GM18517 (cell line): ENCODE measurements at regions not wholly inside any gene's neighbourhood (a gene's known extent, or its start where the extent isn't known, plus 50 kb on each side); places are given as distances from the start of the nearest gene placed in this dataset.
"Not testable (repeated sequence)": the region's sequence is repeated elsewhere in the genome, so short reads cannot be mapped to it uniquely, and the experiment has no call there.

ENCODE experiments used
- ATAC-seq: cut with Tn5 transposase; IDR thresholded peaks from one replicate; pipeline ENCODE4 v1.9.1; 2021; ENCODE audit warnings: mild to moderate bottlenecking, moderate library complexity; ENCODE audit not compliant: unreplicated experiment

DNA sequence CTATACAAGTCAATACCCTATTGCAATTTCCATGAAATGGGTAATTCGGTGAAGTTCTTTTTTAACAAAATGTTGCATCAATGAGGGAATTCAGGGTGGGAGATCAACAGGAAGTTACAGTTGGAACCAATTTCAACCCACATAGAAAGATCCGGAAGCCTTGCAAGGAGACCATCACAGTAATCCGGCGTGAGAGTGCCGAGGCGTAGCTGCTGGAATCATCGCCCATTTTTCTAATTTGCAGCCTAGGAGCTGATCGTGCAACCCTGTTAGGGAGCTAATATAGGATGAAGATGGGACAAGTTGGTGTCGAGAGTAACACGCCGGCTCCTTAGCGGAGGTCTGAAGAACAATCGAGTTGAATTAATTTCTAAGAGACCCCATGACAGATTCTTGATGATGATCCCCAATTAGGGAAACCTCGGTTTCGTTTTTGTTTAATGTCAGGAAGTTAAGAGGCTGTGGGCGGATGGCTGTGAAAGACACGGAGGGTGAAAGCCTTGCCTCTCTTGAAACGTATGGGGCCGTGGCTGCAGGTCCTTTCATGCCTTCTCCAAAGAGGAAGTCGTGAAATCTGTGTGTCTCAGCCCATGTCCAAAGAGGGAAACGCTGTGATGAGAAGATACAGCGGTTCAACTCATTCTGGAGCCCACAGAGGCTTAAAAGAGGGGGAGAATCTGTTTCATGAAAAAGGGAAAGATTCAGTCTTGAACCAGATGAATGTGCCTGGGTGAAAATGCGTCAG lies 51.2 kb upstream of the CARD11 start:
- ATAC-seq = no peak

DNA sequence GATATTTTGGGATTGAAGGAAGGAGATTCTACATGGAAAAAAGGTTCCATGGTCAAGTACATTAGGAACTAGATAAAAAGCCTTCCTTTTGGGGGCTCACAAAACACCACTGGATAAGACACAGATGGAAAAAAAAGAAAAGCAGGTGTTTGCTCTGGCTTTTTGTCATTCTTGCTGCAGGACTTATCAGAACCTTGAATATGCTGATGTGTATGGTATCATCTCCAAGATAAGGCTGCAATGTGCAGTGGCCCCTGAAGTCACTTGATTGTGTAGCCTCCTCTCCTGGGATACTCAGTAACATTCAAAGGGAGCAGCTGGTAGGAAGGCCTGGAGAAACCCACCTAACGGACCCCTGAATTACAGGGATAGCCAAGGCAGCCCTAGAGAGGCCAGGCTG lies 54.1 kb upstream of the CARD11 start:
- no peak for ATAC-seq

DNA sequence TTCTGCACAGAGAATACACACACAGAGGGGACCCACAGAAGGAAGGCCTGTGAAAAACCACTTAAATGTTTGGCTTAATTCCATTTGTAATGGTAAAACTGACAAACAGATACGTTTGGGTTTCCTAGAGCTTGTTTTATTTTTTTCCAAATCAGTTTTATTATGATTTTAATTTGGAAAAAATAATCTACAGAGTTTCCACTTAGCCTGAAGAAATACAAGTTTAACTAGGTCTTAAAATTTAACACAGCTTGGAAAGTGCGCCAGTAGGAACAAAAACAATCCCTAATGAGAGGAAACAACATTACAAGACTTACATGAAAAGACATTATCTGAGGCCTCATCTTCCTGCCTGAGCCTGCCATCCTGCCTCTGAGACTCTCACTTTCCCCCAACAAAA lies 58.5 kb upstream of the CARD11 start:
- no peak for ATAC-seq

DNA sequence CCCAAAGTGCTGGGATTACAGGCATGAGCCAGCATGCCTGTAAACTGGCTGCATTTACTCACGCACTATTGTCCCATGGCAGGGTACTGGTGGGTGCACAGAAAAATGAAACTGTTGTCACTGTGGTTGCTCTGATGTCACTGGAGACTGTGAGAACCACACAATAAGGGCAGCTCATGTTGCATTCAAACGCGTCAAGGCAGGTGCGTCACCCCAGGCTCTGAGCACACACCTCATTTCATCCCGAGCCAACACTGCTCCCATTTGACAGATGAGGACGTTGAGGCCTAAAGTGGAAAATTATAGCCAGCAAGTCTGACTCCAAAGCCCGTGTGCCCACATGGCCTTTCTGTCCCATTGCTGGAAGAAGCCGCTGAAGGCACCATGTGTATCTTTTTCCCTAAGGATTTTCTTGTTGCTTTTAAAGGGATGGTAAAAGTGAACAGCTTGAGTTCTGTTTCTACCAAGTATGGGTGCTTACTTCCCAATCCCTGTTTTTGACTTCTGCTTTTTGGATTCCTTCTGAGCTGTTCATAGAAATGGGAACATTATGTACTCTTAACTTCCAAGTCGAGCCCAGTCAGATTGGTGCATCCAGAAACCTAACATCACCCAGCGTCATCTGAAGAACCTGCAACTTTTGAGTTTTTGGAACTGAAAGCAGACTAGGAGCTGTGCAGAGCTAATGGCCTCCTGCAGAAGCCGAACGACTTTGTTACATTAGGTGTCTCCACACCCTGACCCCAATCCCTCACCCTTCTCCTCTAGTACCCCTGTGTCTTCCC lies 60.1 kb upstream of the CARD11 start:
- no peak for ATAC-seq

DNA sequence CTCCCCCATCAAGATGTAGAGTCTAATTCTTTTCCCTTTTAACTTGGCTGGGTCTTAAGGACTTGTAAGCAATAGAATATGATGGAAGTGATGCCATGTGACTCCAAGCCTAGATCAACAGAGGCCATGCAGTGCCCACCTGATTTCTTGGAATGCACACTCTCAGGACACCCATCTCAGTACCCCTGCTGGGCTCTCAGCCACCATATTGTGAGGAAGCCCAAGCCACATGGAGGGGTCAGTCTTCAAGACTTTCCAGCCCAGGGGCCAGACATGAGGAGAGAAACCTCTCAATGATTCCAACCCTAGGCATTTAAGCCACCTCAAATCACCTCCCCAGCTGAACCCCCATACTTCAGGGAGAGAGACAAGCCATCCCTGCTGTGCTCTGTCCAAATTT lies 62.2 kb upstream of the CARD11 start:
- ATAC-seq = no peak

DNA sequence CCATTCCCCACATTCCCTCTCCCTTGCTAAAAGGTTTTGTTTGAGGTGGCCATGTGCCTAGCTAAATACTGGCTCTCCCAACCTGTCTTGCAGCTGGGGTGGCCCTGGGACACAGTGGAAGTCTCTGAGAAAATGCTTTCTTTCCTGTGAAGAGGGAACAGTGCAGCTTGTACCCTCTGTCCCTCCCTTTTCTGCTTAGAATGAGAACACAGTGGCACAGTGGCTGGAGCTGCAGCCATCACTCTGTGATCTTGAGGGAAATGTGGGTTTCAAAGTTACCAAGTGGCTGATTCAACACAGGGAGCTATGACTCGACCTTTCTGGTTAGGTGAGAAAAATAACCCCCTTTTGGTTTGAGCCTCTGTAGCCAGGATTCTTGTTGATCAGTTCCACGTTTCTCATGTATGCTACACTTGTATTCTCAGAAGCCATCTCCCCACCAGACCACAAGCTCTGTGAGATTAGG lies 62.7 kb upstream of the CARD11 start:
- ATAC-seq = no peak

DNA sequence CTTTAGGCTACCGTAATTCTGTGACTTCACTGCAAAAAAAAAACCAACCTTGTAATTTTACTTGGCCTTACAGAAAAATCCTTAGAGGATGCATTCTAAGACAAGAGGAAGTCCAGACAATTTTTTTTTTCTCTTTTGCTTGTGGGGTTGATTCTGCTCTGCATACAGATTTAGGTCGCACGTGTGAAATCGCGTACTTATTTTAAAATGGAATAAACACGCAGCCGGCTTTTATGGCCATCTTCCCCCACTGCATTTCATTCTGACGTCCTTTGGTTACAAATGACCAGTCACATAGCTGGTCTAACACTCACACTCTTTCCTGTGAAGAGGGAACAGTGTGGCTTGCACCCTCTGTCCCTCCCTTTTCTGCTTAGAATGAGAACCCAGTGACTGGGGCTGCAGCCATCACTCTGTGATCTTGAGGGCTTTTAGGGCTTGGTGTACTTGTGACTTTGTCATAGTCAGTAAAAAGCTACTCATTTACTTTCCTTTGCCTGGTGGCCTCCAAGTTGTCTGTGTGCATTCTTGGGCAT lies 63.6 kb upstream of the CARD11 start:
- no peak for ATAC-seq

DNA sequence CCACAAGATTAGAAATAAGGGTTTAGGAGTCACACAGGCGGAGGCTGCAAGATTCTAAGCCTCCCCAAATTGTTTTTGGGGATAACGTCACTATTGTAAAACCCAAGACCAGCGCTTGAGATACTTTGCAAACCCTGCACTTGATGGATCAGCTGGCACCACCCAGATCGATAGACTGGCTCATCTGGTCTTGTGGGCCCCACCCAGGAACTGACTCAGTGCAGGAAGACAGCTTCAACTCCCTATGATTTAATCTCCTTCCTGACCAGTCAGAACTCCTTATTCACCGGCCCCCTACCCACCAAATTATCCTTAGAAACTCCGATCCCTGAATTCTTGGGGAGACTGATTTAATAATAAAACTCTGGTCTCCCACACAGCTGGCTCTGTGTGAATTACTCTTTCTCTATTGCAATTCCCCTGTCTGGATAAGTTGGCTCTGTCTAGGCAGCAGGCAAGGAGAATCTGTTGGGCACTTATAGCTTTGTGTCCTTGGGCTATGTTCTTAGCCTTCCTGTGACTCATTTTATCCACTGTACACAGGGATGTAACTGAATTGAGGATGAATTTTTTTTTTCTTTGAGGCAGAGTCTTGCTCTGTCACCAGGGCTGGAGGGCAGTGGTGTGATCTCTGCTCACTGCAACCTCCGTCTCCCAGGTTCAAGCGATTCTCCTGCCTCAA lies 64.4 kb upstream of the CARD11 start:
- ATAC-seq = no peak

DNA sequence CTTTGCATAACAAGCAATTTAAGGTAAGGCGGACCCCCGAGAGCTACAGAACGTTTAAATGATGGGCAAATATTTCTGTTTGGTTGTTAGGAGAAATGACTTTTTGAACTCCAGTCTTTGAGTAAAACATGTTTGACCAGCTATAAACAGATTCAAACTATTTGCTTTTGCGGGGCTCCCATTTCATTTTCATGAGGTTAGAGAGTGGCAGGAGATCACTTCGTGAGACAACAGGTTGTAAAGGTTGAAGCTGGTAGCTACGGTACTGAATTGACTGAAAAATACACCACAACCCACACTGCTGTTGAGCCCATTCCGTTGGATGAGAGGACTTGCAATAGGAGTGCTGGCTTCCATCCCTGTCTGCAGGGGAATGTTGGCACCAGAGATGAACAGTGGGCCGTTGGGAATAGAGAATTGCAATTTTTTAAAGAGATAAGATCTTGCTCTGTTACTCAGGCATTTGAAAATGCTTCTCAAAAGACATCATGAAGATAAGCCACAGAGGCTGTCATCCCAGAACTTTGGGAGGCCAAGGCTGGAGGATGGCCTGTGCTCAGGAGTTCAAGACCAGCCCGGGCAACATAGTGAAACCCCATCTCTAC lies 65.7 kb upstream of the CARD11 start:
- no peak for ATAC-seq

DNA sequence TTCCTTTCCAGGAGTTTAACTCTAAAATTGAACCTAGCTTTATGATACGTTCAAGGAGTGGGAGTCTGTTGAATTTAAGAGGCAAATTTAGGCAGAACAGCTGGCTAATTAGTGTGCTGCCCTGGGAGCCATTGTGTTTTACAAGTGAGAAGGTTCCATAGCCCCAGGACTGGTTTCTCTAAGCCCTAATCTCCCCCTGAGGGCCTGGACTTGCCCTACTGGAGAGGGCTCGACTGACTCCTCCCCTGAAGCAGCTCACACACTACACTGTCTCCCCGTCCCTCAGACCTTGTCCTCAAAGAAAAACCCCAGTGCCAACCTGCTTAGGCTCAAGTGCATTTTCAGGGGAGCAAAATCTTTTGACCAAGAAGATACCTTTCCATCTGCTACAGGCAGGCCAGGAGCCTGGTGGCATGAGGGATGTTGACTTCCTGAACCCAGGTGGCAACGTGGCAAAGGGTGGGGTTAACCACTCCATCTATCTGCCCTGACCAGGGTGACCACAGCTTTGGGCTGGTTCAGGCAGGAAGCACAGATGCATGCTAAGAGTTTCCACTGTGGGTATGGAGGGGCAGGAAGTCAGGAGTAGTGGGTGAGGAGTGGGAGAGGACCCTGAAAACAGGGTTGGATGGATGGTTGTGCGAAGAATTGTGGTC lies 68.9 kb upstream of the CARD11 start:
- no peak for ATAC-seq

DNA sequence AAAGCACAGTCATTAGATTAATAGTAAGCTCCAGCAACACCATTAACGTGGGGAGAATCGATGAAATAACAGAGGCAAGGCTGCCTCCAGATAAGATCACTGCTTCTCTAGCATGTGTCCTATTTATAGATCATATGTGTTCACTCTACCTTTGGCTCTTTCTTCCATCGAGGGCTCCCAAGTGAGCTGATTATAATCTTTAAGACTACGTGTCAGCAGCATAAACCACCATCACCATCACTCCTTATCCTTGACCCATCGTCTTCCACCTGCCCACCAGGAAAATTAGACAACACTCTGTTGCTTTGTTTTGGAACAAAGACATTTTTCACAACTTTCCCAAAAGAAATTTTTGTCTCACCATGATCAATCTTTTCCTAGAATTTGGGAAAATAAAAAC lies 71.2 kb upstream of the CARD11 start:
- no peak for ATAC-seq

DNA sequence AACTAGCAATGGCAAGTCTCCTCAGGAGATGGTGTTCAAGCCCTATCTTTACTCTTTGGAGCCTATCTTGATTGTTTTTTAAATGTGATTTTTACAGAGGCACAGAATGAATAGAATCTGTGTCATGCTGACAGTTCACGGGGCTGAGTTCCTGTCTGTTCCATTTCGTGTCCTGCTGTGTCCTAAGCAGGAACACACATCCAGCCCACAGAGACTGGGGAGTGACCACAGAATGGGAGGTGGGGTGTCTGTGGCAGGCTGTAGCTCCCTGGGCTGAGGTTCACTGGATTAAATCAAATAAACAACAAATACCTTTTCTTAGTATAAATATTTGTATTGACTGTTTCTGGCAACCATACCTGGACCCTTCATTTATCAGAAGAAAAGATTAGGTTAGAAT lies 73.4 kb upstream of the CARD11 start:
- ATAC-seq = no peak

DNA sequence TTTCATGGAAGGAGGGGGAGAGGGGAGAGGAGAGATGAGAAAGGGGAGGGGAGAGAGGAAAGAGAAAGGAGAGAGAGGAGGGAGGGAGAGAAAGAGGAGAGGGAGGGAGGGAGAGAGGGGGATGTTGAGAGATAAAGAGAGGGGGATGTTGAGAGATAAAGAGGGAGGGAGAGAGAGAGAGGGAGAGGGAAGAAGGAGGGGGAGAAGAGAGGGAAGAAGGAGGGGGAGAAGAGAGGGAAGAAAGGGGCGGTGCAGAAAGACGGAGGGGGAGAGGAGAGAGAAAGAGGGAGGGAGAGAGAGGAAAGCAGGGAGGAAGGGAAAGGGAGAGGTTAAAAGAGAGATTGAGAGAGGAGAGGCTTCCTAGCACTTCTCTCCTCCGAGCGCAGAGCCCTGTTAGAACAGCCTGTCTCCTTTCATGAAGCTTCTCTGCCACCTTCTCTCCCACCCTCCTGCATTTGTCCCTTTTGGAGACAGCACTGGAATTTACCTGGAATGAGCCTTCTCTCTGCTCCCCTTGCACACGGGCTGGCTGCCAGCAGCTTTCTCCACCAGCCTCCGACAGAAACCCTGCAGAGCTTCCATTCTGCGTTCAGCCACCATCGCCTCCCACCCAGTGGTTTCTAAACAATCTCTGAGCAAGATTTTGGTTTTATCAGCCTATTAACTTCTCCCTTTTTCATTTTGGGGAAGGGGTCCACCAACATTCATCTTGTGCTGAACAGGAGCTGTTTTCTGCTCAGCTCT lies 74.0 kb upstream of the CARD11 start:
- ATAC-seq = no peak

DNA sequence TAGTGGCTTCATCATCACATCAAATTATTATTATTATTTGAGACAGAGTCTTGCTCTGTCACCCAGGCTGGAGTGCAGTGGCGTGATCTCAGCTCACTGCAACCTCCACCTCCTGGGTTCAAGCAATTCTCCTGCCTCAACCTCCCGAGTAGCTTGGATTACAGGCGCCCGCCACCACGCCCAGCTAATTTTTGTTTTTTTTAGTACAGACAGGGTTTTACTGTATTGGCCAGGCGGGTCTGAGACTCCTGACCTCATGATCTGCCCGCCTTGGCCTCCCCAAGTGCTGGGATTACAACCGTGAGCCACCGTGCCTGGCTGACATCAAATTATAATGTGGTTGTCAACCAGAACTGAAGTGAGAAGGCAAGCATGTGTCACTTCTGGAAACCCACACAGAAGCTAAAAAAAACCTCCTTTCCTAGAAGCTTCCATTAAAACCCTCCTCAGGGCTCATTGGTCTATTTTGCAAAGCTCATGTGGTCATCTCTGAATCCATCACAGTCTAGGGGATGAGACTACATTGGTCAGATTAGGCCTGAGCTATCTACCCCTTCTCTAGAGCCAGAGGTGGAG lies 75.8 kb upstream of the CARD11 start:
- ATAC-seq = not testable (repeated sequence)

DNA sequence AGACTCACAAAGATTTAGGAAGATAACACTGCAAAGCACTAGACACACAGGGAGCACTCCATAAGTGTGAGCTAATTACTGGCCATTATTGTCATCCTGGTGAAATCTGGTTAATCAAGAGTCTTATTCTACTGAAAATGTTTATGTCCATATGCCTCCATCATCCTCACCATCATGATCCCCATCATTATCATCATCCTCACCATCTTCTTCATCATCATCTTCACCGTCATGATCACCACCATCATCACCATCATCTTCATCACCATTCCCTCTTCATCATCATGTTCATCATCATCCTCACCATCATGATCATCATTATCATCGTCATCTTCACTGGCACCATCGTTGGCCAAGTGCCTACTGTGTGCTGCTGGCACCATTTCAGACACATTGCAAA lies 76.3 kb upstream of the CARD11 start:
- no peak for ATAC-seq

DNA sequence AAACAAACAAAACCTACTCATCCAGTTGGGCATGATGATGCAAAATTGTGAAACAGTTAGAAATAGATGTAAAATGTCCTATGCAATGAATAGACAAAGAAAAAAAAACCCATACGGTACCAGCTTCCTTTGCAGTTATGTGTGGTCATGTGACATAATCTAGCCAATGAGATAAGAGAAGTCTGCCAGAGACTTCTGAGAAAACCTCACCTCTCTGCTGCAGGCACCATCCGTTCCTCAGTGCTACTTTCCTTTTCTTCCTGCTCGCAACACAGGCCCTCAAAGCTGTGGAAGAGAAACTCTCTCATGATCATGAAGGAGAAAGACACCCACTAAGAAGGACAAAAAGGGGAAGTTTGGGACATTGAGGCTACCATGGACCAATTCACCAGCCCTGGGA lies 76.8 kb upstream of the CARD11 start:
- no peak for ATAC-seq

DNA sequence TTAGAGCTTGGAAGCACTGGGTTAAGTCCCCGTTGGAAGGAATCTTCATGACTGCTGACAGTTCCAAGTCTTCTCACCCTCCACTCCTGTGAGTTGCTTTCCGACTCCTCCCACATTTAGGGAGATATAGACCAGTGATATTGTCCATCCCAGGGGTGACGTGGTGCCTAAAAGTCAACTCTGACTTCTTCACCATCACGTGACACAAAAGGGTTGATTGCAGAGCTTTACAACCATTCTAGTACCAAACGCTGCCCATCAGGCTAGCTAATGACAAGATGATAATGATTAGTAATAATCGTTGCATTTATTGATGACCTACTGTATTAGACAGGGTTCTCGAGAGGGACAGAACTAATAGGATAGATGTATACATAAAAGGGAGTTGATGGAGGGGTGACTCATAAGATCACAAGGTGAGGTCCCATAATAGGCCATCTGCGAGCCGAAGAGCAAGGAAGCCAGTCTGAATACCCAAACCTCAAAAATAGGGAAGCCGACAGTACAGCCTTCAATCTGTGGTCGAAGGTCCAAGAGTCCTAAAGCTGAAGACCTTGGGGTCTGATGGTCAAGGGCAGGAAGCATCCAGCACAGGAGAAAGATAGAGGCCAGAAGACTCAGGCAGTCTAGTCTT lies 85.3 kb upstream of the CARD11 start:
- no peak for ATAC-seq

DNA sequence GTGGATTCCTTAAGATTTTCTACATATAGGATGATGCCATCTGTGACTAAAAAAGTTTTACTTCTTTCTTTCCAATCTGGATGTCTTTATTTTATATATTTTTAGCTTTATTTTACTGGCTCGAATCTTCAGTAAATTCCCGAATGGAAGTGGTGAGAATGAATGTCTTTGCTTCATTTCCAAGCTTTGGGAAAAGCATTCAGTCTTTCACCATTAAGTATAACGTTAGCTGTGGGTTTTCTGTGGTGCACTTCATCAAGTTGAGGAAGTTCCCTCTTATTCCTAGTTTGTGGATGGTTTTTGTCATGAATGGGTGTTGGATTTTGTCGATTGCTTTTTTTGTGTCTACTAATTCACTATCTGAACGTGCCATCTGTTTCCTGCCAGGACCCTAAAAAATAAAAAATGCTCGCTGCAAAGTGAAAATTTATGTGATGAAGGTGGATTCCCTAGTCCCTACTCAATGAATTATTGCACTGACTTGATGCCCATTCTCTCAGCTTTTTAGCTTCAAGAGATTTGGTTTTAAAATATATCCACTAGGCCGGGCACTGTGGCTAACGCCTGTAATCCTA lies 90.2 kb upstream of the CARD11 start:
- ATAC-seq = no peak

DNA sequence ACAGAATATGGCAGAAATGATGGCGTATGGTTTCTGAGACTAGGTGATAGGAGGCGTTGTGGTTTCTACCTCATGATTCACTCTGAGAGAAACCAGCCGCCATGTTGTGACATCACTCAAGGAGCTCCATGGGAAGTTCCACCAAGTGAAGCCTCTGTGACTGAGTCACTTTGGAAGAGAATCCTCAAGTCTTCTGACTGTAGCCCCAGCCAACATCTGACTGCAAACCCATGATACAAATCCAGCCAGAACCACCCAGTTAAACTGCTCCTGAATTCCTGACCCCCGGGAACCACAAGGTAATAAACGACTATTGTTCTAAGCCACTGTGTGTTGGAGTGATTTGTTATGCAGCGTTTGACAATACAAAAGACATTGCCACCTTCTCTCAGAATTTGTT lies 91.1 kb upstream of the CARD11 start:
- ATAC-seq = no peak
